Testis (tissue), 2 donors: ENCODE measurements at regions not wholly inside any gene's neighbourhood (a gene's known extent, or its start where the extent isn't known, plus 50 kb on each side); places are given as distances from the start of the nearest gene placed in this dataset.

Experiments
- DNase-seq: peaks from one replicate; pipeline ENCODE4 v3.0.0-alpha.2; 2019
- H3K27ac ChIP-seq, 2 donors: fragments of 200-600 bp; sonication (generic); one replicate each; pipeline ENCODE4 v1.5.1; 2019
- H3K27me3 ChIP-seq: fragments of 200-600 bp; sonication (generic); one replicate; pipeline ENCODE4 v1.5.1; 2019
- H3K36me3 ChIP-seq: fragments of 200-600 bp; sonication (generic); one replicate; pipeline ENCODE4 v1.5.1; 2017; ENCODE audit warnings: low read depth; ENCODE audit errors: missing control alignments
- H3K4me1 ChIP-seq: fragments of 200-600 bp; sonication (generic); one replicate; pipeline ENCODE4 v1.5.1; 2019
- H3K4me3 ChIP-seq, 2 donors: fragments of 200-600 bp; sonication (generic); one replicate each; pipeline ENCODE4 v1.5.1; 2017 to 2019
- H3K9me3 ChIP-seq: fragments of 200-600 bp; sonication (generic); one replicate; pipeline ENCODE4 v1.5.1; 2017
- POLR2A ChIP-seq: fragments of 450-650 bp; IDR thresholded peaks from one replicate; pipeline ENCODE4 v1.6.1; 2017; ENCODE audit warnings: antibody characterized with exemption, mild to moderate bottlenecking, moderate library complexity
- WGBS, 2 donors: methylation state at CpG; one replicate each; pipeline ENCODE4 v1.1.5; 2018; 5-methylcytosine and 5-hydroxymethylcytosine counted together
- intact Hi-C: fragments of 100-400 bp; cut with DNase I; formaldehyde crosslinking; loops from one replicate; pipeline ENCODE4 v1.15.1; 2023; ENCODE audit warnings: low total_unique reads
- TF ChIP-seq, protein P1 (sequence below), 3 experiments: fragments of 450-650 bp in 2 of 3; fragments of 200-600 bp in 1 of 3; sonication (generic) in 1 of 3; IDR thresholded peaks; one replicate each; pipeline ENCODE4 v1.5.1; 2016 to 2019; ENCODE audit warnings: antibody characterized with exemption in 3 of 3, mild to moderate bottlenecking in 2 of 3, moderate library complexity in 1 of 3

DNA sequence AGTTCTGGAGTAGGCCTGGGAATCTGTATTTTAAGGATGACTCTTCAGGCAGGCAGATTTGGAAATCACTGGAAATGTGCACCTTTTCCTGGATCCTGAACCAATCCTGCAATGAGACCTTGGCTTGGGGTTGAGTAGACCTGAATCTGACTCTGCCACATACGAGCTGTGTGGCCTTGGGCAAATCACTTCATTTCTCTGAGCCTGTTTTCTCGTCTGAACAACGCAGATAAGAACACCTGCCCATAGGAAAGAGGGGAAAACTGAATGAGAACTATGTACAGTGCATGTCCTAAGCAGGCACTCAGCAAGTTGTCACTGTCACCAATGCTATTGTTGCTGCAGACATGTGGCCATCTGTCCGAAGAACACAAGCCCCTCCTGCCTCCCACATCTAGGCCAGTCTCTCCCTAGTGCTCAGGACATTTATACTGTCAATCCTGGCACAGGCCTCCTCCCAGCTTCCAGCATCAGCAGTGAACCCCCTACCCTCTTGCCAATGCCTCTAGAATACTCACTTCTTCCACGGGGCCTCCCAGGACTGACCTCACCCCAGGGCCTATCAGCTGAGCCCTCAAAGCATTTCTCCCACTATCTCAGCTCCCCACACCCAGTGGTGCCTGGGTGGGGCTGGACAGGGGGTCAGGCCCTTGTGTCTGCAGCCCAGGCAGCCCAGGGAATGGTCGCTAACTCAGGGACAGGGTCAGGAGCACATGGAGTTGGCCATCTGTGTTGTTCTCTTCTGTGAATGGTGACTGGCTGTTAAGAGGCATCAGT is 88.8 kb upstream of the ZBTB40 start:
- Histone ChIP-seq H3K36me3 (no peaks in the 10 kb centered on the region), H3K9me3 (no peaks in the 10 kb centered on the region), H3K27me3 (no peaks in the 10 kb centered on the region), H3K27ac (no peak overlapping the region), H3K4me1 (no peaks in the 10 kb centered on the region), H3K4me3 (no peak overlapping the region)
- DNase-seq = no peak
- intact Hi-C loops = no loop called here
- TF ChIP-seq, protein P1, sequence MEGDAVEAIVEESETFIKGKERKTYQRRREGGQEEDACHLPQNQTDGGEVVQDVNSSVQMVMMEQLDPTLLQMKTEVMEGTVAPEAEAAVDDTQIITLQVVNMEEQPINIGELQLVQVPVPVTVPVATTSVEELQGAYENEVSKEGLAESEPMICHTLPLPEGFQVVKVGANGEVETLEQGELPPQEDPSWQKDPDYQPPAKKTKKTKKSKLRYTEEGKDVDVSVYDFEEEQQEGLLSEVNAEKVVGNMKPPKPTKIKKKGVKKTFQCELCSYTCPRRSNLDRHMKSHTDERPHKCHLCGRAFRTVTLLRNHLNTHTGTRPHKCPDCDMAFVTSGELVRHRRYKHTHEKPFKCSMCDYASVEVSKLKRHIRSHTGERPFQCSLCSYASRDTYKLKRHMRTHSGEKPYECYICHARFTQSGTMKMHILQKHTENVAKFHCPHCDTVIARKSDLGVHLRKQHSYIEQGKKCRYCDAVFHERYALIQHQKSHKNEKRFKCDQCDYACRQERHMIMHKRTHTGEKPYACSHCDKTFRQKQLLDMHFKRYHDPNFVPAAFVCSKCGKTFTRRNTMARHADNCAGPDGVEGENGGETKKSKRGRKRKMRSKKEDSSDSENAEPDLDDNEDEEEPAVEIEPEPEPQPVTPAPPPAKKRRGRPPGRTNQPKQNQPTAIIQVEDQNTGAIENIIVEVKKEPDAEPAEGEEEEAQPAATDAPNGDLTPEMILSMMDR (IDR thresholded peaks at IDR 0.05) = no peak
- TF ChIP-seq POLR2A = no peak
- WGBS, 2 donors = 78 to 84% methylated on average over 5 to 6 of the region's 6 CpGs

DNA sequence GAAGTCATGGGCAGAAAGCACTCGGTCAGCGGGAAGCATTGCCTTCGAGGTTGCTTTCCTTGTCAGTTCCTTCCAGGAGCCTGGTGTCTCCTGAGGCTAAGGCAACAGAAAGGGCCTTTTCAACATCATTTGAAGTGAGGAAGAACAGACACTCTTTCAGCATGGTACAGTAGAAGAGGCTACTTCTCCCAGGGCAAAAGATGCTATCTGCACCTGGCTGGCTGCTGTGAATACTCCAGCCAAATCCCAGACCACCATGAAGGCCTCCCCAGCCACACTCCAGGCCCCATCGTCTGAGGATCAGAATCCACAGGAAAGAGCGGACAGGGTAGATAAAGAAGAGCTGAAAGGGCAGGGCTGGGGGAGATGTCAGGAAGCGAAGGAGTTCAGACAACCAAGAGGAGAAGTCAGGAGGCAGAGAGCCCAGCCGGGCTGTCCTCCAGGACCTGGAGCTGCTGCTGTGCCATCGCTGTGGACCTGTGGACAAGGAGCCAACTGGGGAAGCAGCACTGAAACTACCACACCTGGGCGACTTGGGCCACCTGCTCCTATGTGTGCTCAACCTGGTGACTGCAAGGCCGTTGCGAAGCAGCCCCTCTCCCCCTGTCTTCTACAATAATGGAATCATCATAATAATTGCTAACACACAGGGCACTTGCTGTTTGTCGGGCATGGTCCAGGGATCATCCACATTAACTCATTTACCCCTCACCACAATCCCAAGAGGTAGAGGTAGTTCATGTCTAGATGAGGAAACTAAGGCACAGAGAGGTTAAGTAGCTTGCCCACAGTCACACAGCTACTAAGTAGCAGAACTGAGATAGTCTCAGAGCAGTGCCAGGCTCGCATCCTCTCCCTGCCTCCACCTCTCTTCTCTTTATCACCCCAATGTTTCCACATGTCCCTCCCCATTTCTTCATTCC is 88.0 kb upstream of the ZBTB40 start:
- Histone ChIP-seq H3K4me3 (no peak overlapping the region), H3K27ac (no peak overlapping the region), H3K4me1 (no peaks in the 10 kb centered on the region), H3K36me3 (no peaks in the 10 kb centered on the region), H3K27me3 (no peaks in the 10 kb centered on the region), H3K9me3 (no peaks in the 10 kb centered on the region)
- no peak for DNase-seq
- 82 to 85% methylated on average over 12 to 13 of the region's 13 CpGs for WGBS, 2 donors
- TF ChIP-seq, protein P1 (IDR thresholded peaks at IDR 0.05) = no peak
- no peak for TF ChIP-seq POLR2A
- intact Hi-C loops = no loop called here

DNA sequence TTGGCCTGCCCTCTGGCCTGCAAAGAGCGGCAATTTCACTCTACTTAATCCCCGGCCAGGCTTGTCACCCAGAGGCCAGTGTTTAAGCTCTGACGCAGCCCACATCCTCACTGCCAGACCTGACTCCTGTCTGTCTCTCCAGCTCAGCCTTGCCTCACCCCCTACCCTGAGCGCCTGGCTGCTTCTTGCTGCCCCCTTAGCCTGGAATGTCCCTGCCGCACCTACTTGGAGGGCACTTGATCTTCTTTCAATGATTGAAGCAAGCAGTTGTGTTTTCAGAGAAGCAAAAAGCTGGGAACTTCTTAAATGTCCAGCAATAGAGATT is 87.4 kb upstream of the ZBTB40 start:
- H3K4me1 ChIP-seq = no peaks in the 10 kb centered on the region
- no peak for TF ChIP-seq POLR2A
- TF ChIP-seq, protein P1 (IDR thresholded peaks at IDR 0.05) = no peak
- DNase-seq = no peak
- H3K9me3 ChIP-seq = no peaks in the 10 kb centered on the region
- no peak overlapping the region for H3K4me3 ChIP-seq
- 91 to 92% methylated on average over 5 of the region's 5 CpGs for WGBS, 2 donors
- no peaks in the 10 kb centered on the region for H3K27me3 ChIP-seq
- intact Hi-C loops = no loop called here
- no peak overlapping the region for H3K27ac ChIP-seq
- H3K36me3 ChIP-seq = no peaks in the 10 kb centered on the region

DNA sequence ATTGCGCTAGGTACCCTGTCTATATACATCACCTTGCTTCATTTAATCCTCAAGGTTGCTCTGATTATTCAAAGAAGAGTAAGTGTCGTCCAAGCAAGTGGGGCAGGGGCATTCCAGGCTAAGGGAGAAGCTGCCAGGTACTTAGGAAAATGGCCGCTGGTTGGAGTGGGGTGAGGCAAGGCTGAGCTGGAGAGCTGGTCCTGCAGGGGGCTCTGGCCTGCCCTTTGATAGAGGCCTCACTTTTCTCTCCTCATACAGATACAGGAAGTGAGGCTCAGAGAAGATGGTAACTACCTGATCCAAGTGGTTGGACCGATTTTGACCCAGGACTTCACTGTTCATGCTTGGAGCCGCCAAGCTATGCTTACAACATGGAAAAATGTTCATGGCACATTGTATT is 86.9 kb upstream of the ZBTB40 start:
- no peaks in the 10 kb centered on the region for H3K27me3 ChIP-seq
- WGBS, 2 donors = 80 to 87% methylated on average over 5 of the region's 5 CpGs
- H3K36me3 ChIP-seq = no peaks in the 10 kb centered on the region
- no peak for DNase-seq
- no peak for TF ChIP-seq POLR2A
- TF ChIP-seq, protein P1 (IDR thresholded peaks at IDR 0.05) = no peak
- no peak overlapping the region for H3K27ac ChIP-seq
- H3K4me1 ChIP-seq = no peaks in the 10 kb centered on the region
- H3K9me3 ChIP-seq = no peaks in the 10 kb centered on the region
- H3K4me3 ChIP-seq = no peak overlapping the region
- intact Hi-C loops = no loop called here
